ENCODE measurements at regions not wholly inside any gene's neighbourhood (a gene's known extent, or its start where the extent isn't known, plus 50 kb on each side); places are given as distances from the start of the nearest gene placed in this dataset.

- Histone ChIP-seq H3K27ac (replicated peaks) (no peak overlapping the region), H3K4me3 (replicated peaks; ENCODE audit: insufficient read depth, low read length) (no peak overlapping the region), H3K27me3 (ENCODE audit: insufficient read depth, poor library complexity, severe bottlenecking) (no peaks in the 10 kb centered on the region)
- no peak for DNase-seq (ENCODE audit: low read depth in 1 of 2, low spot score in 1 of 2)
- TF ChIP-seq POLR2AphosphoS5 (IDR thresholded peaks at IDR 0.05; ENCODE audit: low read depth), result no peak
- no peak for TF ChIP-seq GABPA (IDR thresholded peaks at IDR 0.05; ENCODE audit: low read depth)
- TF ChIP-seq SPI1 (IDR thresholded peaks at IDR 0.05; ENCODE audit: borderline replicate concordance, low read depth), result no peak
Observed at GRCh38 chr5:56566374-56567249, 248.7 kb upstream of the MAP3K1 start.

DNA sequence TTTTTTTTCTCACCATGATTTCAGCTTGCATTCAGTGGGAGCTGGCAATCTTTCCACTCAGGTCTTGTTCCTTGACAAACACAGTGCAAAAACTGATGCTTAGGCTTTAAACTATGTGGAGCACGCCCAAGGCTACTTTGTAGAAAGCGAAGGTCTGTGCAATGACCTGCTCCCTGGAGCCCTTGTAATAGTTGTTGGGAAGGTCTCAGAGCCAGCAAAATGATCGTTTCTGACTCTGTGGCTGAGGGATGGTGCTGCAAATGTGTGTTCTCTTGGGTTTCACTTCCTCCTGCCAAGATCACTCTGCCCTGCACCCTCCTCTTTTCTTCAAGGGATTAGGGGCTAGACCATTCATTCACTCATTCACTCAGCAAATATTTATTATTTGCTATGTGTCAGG lies 249.7 kb upstream of the MAP3K1 start:
- DNase-seq (ENCODE audit: low read depth in 1 of 2, low spot score in 1 of 2), result peak in 1 of 2 experiments; percentile 27

DNA sequence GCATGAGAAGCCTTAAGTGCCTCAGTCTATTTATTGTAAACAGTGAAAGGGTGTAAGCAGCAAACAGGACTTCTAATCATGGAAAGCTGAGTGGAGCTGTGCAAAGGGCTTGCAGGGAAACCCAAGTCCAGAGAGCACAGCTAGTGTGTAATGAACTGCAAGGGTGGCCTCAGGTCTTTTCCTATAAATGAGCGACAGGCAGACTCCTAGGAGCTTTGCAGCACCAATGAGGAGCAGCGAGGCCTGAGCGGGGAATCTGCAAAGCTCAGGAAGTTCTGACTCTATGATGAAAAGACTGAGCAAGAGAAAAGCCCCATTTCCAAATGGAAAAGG lies 250.1 kb upstream of the MAP3K1 start:
- DNase-seq (ENCODE audit: low read depth in 1 of 2, low spot score in 1 of 2), result no peak
- no peak overlapping the region for H3K4me3 ChIP-seq (replicated peaks; ENCODE audit: insufficient read depth, low read length)
- no peak for TF ChIP-seq CTCF (IDR thresholded peaks at IDR 0.05; ENCODE audit: insufficient read depth, low read length)
- no peak for TF ChIP-seq REST (IDR thresholded peaks at IDR 0.05; ENCODE audit: insufficient replicate concordance, low read depth)
- no peak for TF ChIP-seq GABPA (IDR thresholded peaks at IDR 0.05; ENCODE audit: low read depth)
- TF ChIP-seq POLR2AphosphoS5 (IDR thresholded peaks at IDR 0.05; ENCODE audit: low read depth), result no peak
- no peak for TF ChIP-seq SPI1 (IDR thresholded peaks at IDR 0.05; ENCODE audit: borderline replicate concordance, low read depth)
- no peak overlapping the region for H3K27ac ChIP-seq (replicated peaks)
- no peaks in the 10 kb centered on the region for H3K27me3 ChIP-seq (ENCODE audit: insufficient read depth, poor library complexity, severe bottlenecking)

More for the DNA sequence above, 249.7 kb upstream of the MAP3K1 start:
- no peaks in the 10 kb centered on the region for H3K27me3 ChIP-seq (ENCODE audit: insufficient read depth, poor library complexity, severe bottlenecking)
- H3K27ac ChIP-seq (replicated peaks), result no peak overlapping the region
- TF ChIP-seq POLR2AphosphoS5 (IDR thresholded peaks at IDR 0.05; ENCODE audit: low read depth) (no peak), SPI1 (IDR thresholded peaks at IDR 0.05; ENCODE audit: borderline replicate concordance, low read depth) (no peak), REST (IDR thresholded peaks at IDR 0.05; ENCODE audit: insufficient replicate concordance, low read depth) (no peak), CTCF (IDR thresholded peaks at IDR 0.05; ENCODE audit: insufficient read depth, low read length) (no peak), GABPA (IDR thresholded peaks at IDR 0.05; ENCODE audit: low read depth) (no peak)
- H3K4me3 ChIP-seq (replicated peaks; ENCODE audit: insufficient read depth, low read length), result no peak overlapping the region

DNA sequence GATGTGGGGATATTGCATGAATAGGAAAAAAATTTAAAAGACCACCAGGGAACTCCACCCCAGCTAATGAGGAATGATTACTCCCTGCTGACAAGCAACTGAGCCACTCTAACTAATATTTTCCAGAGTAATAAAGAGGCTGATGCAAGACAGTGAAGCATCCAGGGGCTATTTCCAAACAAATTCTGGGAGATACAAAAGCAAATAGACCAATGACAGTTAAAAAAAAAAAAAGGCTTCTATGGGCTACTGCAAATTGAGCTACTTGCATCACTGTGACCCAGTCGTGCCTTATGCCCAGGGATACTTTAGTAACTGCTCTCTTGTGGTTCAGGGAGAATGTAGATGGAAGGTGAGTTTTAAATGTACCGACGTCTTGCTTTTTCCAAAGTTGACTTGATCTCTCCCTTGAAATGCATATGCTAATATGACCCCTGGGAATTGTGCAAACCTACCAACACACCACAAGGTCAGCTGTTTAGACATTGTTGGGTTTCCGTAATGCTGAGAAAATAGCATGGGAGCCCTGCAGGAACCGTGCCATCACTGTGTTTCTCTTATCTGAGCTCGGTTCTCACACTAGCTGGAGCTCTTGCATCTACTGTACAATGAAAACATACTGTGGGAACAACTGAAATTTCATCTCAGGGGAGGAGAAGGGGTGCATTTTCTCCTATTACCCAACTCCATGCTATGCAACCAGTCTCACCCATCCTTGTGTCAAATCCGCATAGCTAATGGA lies 250.6 kb upstream of the MAP3K1 start:
- Histone ChIP-seq H3K4me3 (replicated peaks; ENCODE audit: insufficient read depth, low read length) (no peak overlapping the region), H3K27me3 (ENCODE audit: insufficient read depth, poor library complexity, severe bottlenecking) (no peaks in the 10 kb centered on the region), H3K27ac (replicated peaks) (no peak overlapping the region)
- peak in 1 of 2 experiments; percentile 63 for DNase-seq (ENCODE audit: low read depth in 1 of 2, low spot score in 1 of 2)
- no peak for TF ChIP-seq SPI1 (IDR thresholded peaks at IDR 0.05; ENCODE audit: borderline replicate concordance, low read depth)
- no peak for TF ChIP-seq CTCF (IDR thresholded peaks at IDR 0.05; ENCODE audit: insufficient read depth, low read length)
- no peak for TF ChIP-seq REST (IDR thresholded peaks at IDR 0.05; ENCODE audit: insufficient replicate concordance, low read depth)
- no peak for TF ChIP-seq POLR2AphosphoS5 (IDR thresholded peaks at IDR 0.05; ENCODE audit: low read depth)
- TF ChIP-seq GABPA (IDR thresholded peaks at IDR 0.05; ENCODE audit: low read depth), result no peak

Data from HL-60 (cell line).